GM13977 (cell line): ENCODE measurements at regions not wholly inside any gene's neighbourhood (a gene's known extent, or its start where the extent isn't known, plus 50 kb on each side); places are given as distances from the start of the nearest gene placed in this dataset.

Experiments used
- DNase-seq: peaks from one replicate; pipeline ENCODE4 v3.0.0; 2012; ENCODE audit warnings: low spot score
- CTCF ChIP-seq: IDR thresholded peaks from 2 replicates; pipeline ENCODE4 v1.5.1; 2012; ENCODE audit warnings: mild to moderate bottlenecking, control low read depth; ENCODE audit not compliant: insufficient read depth; ENCODE audit errors: extremely low read depth, missing control alignments
- in situ Hi-C: fragments of 300-500 bp; cut with MboI; formaldehyde crosslinking; loops from one replicate; pipeline ENCODE4 v1.12.0; 2022; ENCODE audit warnings: low sequenced_read_pairs, low pct_unique_long_range_greater_than_20kb, mixed read lengths, inconsistent platforms; ENCODE audit not compliant: unreplicated experiment

- in situ Hi-C loops = no loop called here
- no peak for DNase-seq
- TF ChIP-seq CTCF = no peak
Observed at GRCh38 chr4:71201817-71202576, 136.8 kb upstream of the SLC4A4 start.

GRCh38 chr4:71202705-71203104 is 136.1 kb upstream of the SLC4A4 start:
- in situ Hi-C loops = no loop called here
- no peak for TF ChIP-seq CTCF
- DNase-seq = no peak

- in situ Hi-C loops = no loop called here
- TF ChIP-seq CTCF = no peak
- DNase-seq = no peak
Observed at GRCh38 chr4:71204056-71204455, 134.8 kb upstream of the SLC4A4 start.

- TF ChIP-seq CTCF = no peak
- no peak for DNase-seq
- in situ Hi-C loops = no loop called here
Observed at GRCh38 chr4:71206763-71207162, 132.1 kb upstream of the SLC4A4 start.

- in situ Hi-C loops = no loop called here
- no peak for DNase-seq
- TF ChIP-seq CTCF = no peak
Observed at GRCh38 chr4:71209161-71209560, 129.7 kb upstream of the SLC4A4 start.

- DNase-seq = no peak
- no peak for TF ChIP-seq CTCF
- in situ Hi-C loops = no loop called here
Observed at GRCh38 chr4:71210823-71211222, 128.0 kb upstream of the SLC4A4 start.

- in situ Hi-C loops = no loop called here
- no peak for TF ChIP-seq CTCF
- DNase-seq = no peak
Observed at GRCh38 chr4:71211748-71212147, 127.1 kb upstream of the SLC4A4 start.
